Spleen (tissue), 7 donors: ENCODE measurements at regions not wholly inside any gene's neighbourhood (a gene's known extent, or its start where the extent isn't known, plus 50 kb on each side); places are given as distances from the start of the nearest gene placed in this dataset.

ENCODE experiments used
- CTCF ChIP-seq, 11 experiments: fragments of 200-600 bp in 7 of 11; fragments of 450-650 bp in 4 of 11; sonication (generic) in 4 of 11; IDR thresholded peaks in 8 of 11; conservative IDR thresholded peaks in 3 of 11; 1 replicate in 7 of 11; 2 replicates in 4 of 11; pipeline versions ENCODE4 v1.4.0 to v1.8.0; 2016 to 2021; ENCODE audit warnings: antibody characterized with exemption in 11 of 11, inconsistent platforms in 4 of 11, mild to moderate bottlenecking in 1 of 11
- POLR2A ChIP-seq, 3 donors: fragments of 450-650 bp; IDR thresholded peaks; one replicate each; pipeline ENCODE4 v1.5.1; 2017; ENCODE audit warnings: antibody characterized with exemption in 3 of 3, mild to moderate bottlenecking in 1 of 3
- donor health status: DM: no; HTN: no; CAD: no; lungs with moderate emphysema.
- donor health status: DM: no; HTN: no; CAD: no.
- donor health status: DM: no; HTN: no; CAD: no.

GRCh38 chr9:31290731-31291130 is 1093.7 kb upstream of the ACO1 start:
- TF ChIP-seq CTCF (IDR thresholded peaks at IDR 0.05 in 8 of 11, conservative IDR thresholded peaks at IDR 0.05 in 3 of 11) (no peak), POLR2A (IDR thresholded peaks at IDR 0.05) (no peak)
